HG03139 (cell line): ENCODE measurements at regions not wholly inside any gene's neighbourhood (a gene's known extent, or its start where the extent isn't known, plus 50 kb on each side); places are given as distances from the start of the nearest gene placed in this dataset.
"Not testable (repeated sequence)": the region's sequence is repeated elsewhere in the genome, so short reads cannot be mapped to it uniquely, and the experiment has no call there.

Experiments
- ATAC-seq: cut with Tn5 transposase; IDR thresholded peaks from one replicate; pipeline ENCODE4 v1.9.1; 2021; ENCODE audit not compliant: unreplicated experiment

- not testable (repeated sequence) for ATAC-seq
Measured at GRCh38 chr1:143785883-143786282, 185.9 kb downstream of the FAM72C start.

- not testable (repeated sequence) for ATAC-seq
Measured at GRCh38 chr1:143784239-143784882, 187.4 kb downstream of the FAM72C start.

- ATAC-seq, result not testable (repeated sequence)
Measured at GRCh38 chr1:143778178-143778577, 193.6 kb downstream of the FAM72C start.

DNA sequence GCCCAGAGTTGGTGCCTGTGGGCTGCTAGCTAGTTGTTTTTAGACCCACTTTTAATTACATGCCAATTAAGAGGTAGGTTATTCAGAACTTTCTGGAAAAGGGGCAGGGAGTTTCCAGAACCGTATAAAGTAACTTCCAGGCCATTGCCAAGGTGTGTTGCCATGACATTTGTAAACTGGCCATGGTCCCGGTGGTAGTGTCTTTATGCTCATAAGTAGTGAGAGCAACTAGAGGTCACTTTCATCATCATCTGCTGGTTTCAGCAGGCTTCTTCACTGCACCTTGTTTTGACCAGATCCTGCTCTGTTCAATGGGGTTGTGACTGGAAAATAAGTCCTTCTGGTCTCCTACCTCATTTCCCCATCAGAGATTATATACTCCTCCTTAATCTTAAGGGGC, 207.0 kb downstream of the FAM72C start:
- ATAC-seq, result not testable (repeated sequence)

DNA sequence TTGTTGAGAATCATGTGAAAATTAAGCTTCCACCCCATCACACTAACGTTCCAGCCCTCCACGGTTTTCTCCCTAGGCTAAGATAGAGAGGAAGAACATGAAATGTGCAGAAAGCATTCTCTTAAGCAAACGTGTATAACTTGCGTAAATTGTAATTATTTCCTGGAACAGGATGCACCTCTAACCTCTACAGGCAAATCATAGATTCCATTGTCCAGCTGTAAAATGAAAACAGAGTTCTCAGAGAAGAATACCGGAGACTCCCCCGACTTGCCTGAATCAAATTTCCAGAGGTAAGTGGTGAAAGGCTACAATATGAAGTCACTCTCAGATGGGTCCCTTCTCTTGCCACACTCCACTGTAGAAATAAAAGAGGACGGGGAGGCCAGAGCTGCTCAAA, 211.4 kb downstream of the FAM72C start:
- not testable (repeated sequence) for ATAC-seq

- ATAC-seq, result not testable (repeated sequence)
Measured at GRCh38 chr1:143755961-143756360, 215.8 kb downstream of the FAM72C start.

DNA sequence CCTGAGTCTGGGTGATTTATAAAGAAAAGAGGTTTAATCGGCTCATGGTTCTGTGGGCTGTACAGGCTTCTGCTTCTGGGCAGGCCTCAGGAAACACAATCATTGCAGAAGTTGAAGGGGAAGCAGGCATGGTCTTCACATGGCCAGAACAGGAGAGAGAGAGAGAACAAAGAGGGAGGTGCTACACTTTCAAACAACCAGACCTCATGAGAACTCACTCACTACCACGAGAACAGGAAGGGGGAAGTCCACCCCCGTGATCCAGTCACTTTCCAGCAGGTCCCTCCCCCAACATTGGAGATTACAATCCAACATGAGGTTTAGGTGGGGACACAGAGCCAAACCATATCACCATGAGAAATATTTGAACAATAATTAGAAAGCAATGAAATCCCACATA, 222.9 kb downstream of the FAM72C start:
- ATAC-seq, result no peak

GRCh38 chr1:143736562-143736961, 235.2 kb downstream of the FAM72C start:
- ATAC-seq, result no peak

- ATAC-seq, result no peak
Measured at GRCh38 chr1:143735764-143736461, 235.9 kb downstream of the FAM72C start.

DNA sequence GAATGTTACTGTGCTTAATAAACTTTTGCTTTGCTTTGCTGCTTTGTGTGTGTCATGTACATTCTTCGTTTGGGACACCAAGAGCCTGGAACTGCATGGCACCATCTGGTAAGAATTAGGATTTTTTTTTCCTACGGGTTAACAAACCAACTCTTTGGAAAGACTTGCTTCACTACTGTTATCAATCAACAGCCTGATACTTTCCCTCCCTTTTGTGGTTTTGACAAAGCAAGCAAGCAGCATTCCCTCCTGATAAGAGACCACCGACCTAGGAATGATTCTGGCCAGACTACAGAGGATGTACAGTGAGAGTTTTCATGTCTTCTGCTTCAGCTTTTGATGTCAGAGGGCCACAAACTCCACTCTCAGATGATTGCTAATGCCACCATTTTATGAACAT, 237.5 kb downstream of the FAM72C start:
- not testable (repeated sequence) for ATAC-seq

- ATAC-seq, result not testable (repeated sequence)
Measured at GRCh38 chr1:143730890-143731289, 240.9 kb downstream of the FAM72C start.

DNA sequence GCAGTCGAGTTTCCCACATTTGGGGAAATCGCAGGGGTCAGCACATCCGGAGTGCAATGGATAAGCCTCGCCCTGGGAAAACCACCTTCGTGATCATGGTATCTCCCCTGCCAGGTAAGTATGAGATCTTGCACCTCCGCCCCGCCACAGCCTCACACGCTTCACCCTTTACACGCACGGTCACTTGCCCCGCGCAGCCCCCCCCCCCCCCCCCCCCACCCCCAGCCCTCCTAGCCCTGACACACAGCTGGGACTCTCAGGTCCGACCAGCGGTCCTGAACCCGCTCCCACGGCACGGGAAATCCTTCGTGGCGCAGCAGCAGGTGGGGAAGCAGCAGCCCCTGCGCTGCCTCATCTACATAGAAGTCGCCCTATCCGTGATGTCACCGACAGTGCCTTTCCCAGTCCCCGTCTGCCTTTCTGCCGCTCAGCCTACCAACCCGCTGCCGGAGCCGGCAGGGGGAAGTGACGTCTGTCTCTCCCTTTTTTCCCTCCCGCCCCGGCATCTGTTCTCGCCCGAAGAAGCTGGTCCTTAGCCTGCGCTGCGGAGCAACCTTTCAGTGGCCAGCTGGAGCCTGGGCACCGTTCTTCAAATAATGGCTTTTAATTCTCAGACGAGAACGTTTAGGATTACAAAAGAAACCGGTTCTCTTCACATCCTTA, 242.2 kb downstream of the FAM72C start:
- peak; percentile 71 for ATAC-seq

GRCh38 chr1:143728802-143729448, 242.9 kb downstream of the FAM72C start:
- peak; percentile 92 for ATAC-seq

DNA sequence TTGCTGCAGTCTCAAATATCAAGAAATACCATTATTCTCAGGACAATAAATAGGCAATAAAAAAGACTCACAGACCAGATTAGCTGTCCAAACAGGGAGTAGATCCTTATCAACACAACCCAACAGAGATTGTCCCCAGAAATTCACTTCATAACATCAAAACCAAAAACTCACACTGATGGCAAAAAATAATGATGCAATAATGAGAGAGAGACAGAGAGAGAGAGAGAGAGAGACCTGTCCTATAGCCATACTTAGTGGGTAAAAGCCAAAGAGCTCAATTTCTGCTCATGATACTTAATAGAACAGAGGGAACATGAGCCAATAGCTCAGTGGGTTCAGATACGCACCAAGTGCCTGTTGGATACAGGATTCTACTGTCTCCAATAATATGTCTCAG, 244.5 kb downstream of the FAM72C start:
- ATAC-seq, result no peak

DNA sequence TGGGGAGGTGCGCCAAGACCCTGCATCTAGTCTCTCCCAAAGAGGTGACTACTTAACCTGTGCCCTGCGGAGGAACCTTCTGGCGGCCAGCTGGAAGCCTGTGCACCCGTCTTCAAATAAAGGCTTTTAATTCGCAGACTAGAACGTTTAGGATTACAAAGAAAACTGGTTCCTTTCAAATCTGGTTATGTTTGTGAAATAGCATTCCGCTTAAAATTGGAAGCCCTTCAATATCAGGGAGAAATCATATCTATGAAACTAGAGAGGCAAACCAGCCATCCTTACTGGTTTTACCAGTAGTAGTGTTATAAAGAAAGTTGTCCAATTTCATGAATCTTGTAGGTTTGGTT, 250.8 kb downstream of the FAM72C start:
- ATAC-seq, result no peak

DNA sequence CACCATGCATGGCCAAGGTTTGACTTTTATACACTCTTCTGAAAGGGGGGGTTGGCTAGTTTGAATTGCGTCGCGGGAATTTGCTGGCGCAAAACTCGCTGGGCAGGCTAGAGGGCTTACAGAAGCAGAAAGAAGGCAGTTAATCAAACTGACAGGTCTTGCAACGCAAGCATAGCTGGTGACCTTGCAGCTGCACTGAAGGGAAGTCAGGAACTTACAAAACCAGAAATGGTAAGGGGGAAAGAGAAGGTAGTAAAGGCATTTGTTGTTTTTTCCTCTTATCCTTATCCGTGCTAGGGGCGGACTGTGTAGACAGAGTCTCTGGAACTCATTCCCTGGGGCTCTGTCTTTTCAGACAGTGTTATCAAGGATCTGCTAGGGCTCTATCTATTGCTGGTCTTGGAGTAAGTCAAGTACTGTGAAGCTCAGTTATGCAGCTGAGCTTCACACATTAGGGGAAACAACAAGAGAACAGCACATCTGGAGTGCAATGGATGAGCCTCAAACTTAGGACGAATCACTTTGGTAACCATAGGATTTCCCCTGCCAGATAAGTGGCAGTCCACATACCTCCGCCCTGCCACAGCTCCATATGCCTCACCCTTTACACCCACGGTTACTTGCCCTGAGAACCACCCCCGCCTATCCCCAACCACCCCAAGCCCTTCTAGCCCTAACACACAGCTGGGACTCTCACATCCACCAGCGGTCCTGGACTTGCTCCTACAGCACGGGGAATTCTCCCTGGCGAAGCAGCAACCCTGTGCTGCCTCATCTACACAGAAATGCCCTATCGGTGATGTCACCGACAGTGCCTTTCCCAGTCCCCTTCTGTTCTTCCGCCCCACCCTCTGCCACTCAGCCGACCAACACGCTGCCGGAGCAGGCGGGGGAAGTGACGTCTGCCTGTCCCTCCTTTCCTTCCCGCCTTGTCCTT, 251.4 kb downstream of the FAM72C start:
- ATAC-seq, result no peak

DNA sequence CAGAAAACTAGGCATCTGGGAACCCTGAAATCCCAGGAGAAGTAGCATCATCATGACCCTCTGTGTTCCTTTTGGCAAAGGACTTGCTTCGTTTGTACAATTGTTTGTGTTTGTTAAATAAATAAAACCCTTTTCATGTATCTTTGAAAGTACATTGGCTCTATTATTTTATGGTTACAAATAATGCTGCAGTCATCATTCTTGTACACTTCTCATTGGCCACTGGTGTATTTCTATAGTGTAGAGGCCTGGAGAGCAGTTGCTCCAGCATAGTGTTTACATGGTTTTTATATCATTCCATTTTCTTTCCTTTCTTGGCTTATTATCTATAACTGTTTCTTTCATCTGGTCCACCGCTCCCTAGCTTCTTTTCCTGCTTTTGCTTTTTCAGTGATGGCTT, 253.3 kb downstream of the FAM72C start:
- ATAC-seq, result no peak

GRCh38 chr1:143718021-143718420, 253.8 kb downstream of the FAM72C start:
- no peak for ATAC-seq

DNA sequence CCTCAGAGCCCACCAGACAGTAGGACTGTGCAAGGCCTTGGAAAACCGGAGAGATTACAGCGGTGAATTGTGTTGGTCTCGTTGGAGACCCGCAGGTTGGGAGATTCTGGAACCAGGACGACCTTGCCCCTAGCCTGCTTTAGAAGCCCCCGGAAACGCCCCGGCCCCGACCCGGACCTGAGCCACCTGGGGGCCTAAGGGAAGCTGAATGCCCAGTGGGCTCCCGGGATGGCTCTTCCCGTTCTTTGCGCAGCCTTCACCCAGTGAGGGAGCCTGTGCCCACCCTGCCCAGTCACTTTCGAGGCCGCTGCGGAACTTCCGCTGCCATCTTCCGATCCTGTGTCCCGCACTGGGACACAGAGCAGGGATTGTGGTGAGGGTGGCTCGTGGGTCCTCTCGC, 254.4 kb downstream of the FAM72C start:
- ATAC-seq, result no peak

DNA sequence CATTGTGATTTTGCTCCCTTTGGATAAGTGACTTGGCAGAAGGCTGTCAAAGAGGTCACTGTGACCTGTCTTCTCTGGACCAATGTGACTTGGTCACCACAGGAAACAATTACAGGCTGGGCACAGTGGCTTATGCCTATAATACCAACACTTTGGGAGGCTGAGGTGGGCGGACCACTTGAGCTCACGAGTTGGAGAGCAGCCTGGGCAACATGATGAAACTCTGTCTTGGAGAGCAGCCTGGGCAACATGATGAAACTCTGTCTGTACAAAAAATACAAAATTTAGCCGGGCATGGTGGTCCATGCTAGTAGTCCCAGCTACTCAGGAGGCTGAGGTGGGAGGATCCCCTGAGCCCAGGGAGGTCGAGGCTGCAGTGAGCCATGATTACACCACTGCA, 256.9 kb downstream of the FAM72C start:
- ATAC-seq, result not testable (repeated sequence)
